Thoracic aorta (tissue), 2 donors: ENCODE measurements at regions not wholly inside any gene's neighbourhood (a gene's known extent, or its start where the extent isn't known, plus 50 kb on each side); places are given as distances from the start of the nearest gene placed in this dataset.

ENCODE experiments used
- ATAC-seq: fragments of 150-250 bp; one replicate; pipeline ENCODE4 v1.8.0; 2017; ENCODE audit warnings: low read depth; ENCODE audit not compliant: insufficient number of reproducible peaks, low FRiP score
- DNase-seq: peaks from one replicate; pipeline ENCODE4 v3.0.0-alpha.2; 2020; ENCODE audit warnings: low spot score
- H3K27ac ChIP-seq, 2 donors: fragments of 200-600 bp; sonication (generic); 1 replicate in 1 of 2; 2 replicates in 1 of 2; pipeline ENCODE4 v1.5.1; 2016; ENCODE audit warnings: mild to moderate bottlenecking in 2 of 2, moderate library complexity in 2 of 2
- H3K27me3 ChIP-seq: fragments of 200-600 bp; sonication (generic); replicated peaks from 2 replicates; pipeline ENCODE4 v1.6.0; 2016; ENCODE audit warnings: mild to moderate bottlenecking; ENCODE audit not compliant: insufficient read depth
- H3K36me3 ChIP-seq: fragments of 200-600 bp; sonication (generic); one replicate; pipeline ENCODE4 v1.5.1; 2016
- H3K4me1 ChIP-seq, 2 donors: fragments of 200-600 bp; sonication (generic); 1 replicate in 1 of 2; 2 replicates in 1 of 2; pipeline versions ENCODE4 v1.5.1 to v1.6.0; 2016; ENCODE audit warnings: low read depth in 2 of 2, mild to moderate bottlenecking in 1 of 2; ENCODE audit not compliant: control insufficient read depth in 1 of 2
- H3K4me3 ChIP-seq: fragments of 200-600 bp; sonication (generic); 2 replicates; pipeline ENCODE4 v1.5.1; 2016; ENCODE audit warnings: mild to moderate bottlenecking
- H3K9me3 ChIP-seq: fragments of 200-600 bp; sonication (generic); 2 replicates; pipeline ENCODE4 v1.5.1; 2016
- CTCF ChIP-seq: fragments of 200-600 bp; sonication (generic); IDR thresholded peaks from one replicate; pipeline ENCODE4 v1.5.1; 2019; ENCODE audit warnings: antibody characterized with exemption

- Histone ChIP-seq H3K4me3 (no peak overlapping the region), H3K36me3 (no peaks in the 10 kb centered on the region), H3K27me3 (no peaks in the 10 kb centered on the region), H3K4me1 (no peaks in the 10 kb centered on the region), H3K27ac (no peak overlapping the region), H3K9me3 (no peaks in the 10 kb centered on the region)
- ATAC-seq = no peak
- TF ChIP-seq CTCF = no peak
- DNase-seq = no peak
Measured at GRCh38 chr3:193874997-193875593, 260.9 kb upstream of the HES1 start.

GRCh38 chr3:193875601-193876321 is 260.2 kb upstream of the HES1 start:
- Histone ChIP-seq H3K27ac (no peak overlapping the region), H3K27me3 (no peaks in the 10 kb centered on the region), H3K36me3 (no peaks in the 10 kb centered on the region), H3K4me1 (no peaks in the 10 kb centered on the region), H3K4me3 (no peak overlapping the region), H3K9me3 (no peaks in the 10 kb centered on the region)
- DNase-seq (no peak), ATAC-seq (no peak)
- TF ChIP-seq CTCF = no peak

- ATAC-seq (no peak), DNase-seq (no peak)
- H3K4me1 ChIP-seq = no peaks in the 10 kb centered on the region
- no peaks in the 10 kb centered on the region for H3K36me3 ChIP-seq
- no peak overlapping the region for H3K4me3 ChIP-seq
- H3K27me3 ChIP-seq = no peaks in the 10 kb centered on the region
- no peak for TF ChIP-seq CTCF
- no peak overlapping the region for H3K27ac ChIP-seq
- H3K9me3 ChIP-seq = no peaks in the 10 kb centered on the region
Measured at GRCh38 chr3:193879099-193879863, 256.7 kb upstream of the HES1 start.

- Histone ChIP-seq H3K27me3 (no peaks in the 10 kb centered on the region), H3K4me1 (no peaks in the 10 kb centered on the region), H3K9me3 (no peaks in the 10 kb centered on the region), H3K4me3 (no peak overlapping the region), H3K27ac (no peak overlapping the region), H3K36me3 (no peaks in the 10 kb centered on the region)
- DNase-seq = no peak
- TF ChIP-seq CTCF = no peak
- no peak for ATAC-seq
Measured at GRCh38 chr3:193879864-193880242, 256.1 kb upstream of the HES1 start.

- Histone ChIP-seq H3K9me3 (no peaks in the 10 kb centered on the region), H3K4me3 (no peak overlapping the region), H3K27ac (no peak overlapping the region), H3K36me3 (no peaks in the 10 kb centered on the region), H3K27me3 (no peaks in the 10 kb centered on the region), H3K4me1 (no peaks in the 10 kb centered on the region)
- no peak for ATAC-seq
- no peak for DNase-seq
- no peak for TF ChIP-seq CTCF
Measured at GRCh38 chr3:193882091-193882490, 253.9 kb upstream of the HES1 start.
